NCI-H82 treated with DMSO at 0.1 percent for 48 hours (cell line): ENCODE measurements at regions not wholly inside any gene's neighbourhood (a gene's known extent, or its start where the extent isn't known, plus 50 kb on each side); places are given as distances from the start of the nearest gene placed in this dataset.

Experiments used
- DNase-seq: peaks from one replicate; lab custom pipeline; 2025; ENCODE audit not compliant: unreplicated experiment; lab: John Stamatoyannopoulos, UW

- DNase-seq: no peak
Measured at GRCh38 chr13:87872813-87873212, 201.6 kb downstream of the SLITRK5 start.

- no peak for DNase-seq
Measured at GRCh38 chr13:87877477-87877876, 206.3 kb downstream of the SLITRK5 start.

GRCh38 chr13:87878706-87879105 lies 207.5 kb downstream of the SLITRK5 start:
- no peak for DNase-seq

GRCh38 chr13:87884884-87885283 lies 213.7 kb downstream of the SLITRK5 start:
- no peak for DNase-seq

GRCh38 chr13:87887459-87888123 lies 216.4 kb downstream of the SLITRK5 start:
- DNase-seq: peak; percentile 79

GRCh38 chr13:87889254-87889653 lies 218.1 kb downstream of the SLITRK5 start:
- DNase-seq: no peak

- no peak for DNase-seq
Measured at GRCh38 chr13:87893186-87893585, 222.0 kb downstream of the SLITRK5 start.

GRCh38 chr13:87894059-87894458 lies 222.9 kb downstream of the SLITRK5 start:
- DNase-seq: no peak

- no peak for DNase-seq
Measured at GRCh38 chr13:87903553-87903952, 232.4 kb downstream of the SLITRK5 start.

GRCh38 chr13:87906411-87906810 lies 235.2 kb downstream of the SLITRK5 start:
- DNase-seq: no peak

- DNase-seq: no peak
Measured at GRCh38 chr13:87907202-87907601, 236.0 kb downstream of the SLITRK5 start.

GRCh38 chr13:87919956-87920355 lies 248.8 kb downstream of the SLITRK5 start:
- no peak for DNase-seq

- DNase-seq: no peak
Measured at GRCh38 chr13:87923753-87924152, 252.6 kb downstream of the SLITRK5 start.

- no peak for DNase-seq
Measured at GRCh38 chr13:87925006-87925405, 253.8 kb downstream of the SLITRK5 start.

- DNase-seq: no peak
Measured at GRCh38 chr13:87940776-87941175, 269.6 kb downstream of the SLITRK5 start.

GRCh38 chr13:87941226-87941625 lies 270.1 kb downstream of the SLITRK5 start:
- no peak for DNase-seq

GRCh38 chr13:87942205-87942604 lies 271.0 kb downstream of the SLITRK5 start:
- DNase-seq: no peak

- DNase-seq: no peak
Measured at GRCh38 chr13:87944038-87944437, 272.9 kb downstream of the SLITRK5 start.

GRCh38 chr13:87952377-87952776 lies 281.2 kb downstream of the SLITRK5 start:
- no peak for DNase-seq

- DNase-seq: no peak
Measured at GRCh38 chr13:87953381-87953780, 282.2 kb downstream of the SLITRK5 start.

GRCh38 chr13:87954091-87954490 lies 282.9 kb downstream of the SLITRK5 start:
- no peak for DNase-seq

- no peak for DNase-seq
Measured at GRCh38 chr13:87961546-87961945, 290.4 kb downstream of the SLITRK5 start.

- no peak for DNase-seq
Measured at GRCh38 chr13:87972568-87972967, 301.4 kb downstream of the SLITRK5 start.
